Endodermal cell (in vitro differentiated cells): ENCODE measurements at regions not wholly inside any gene's neighbourhood (a gene's known extent, or its start where the extent isn't known, plus 50 kb on each side); places are given as distances from the start of the nearest gene placed in this dataset.
A peak's percentile ranks its signal among the peaks of the same experiment; 100 is the strongest.

Experiments used
- DNase-seq: peaks from one replicate; pipeline ENCODE4 v3.0.0-alpha.2; 2017
- H3K27ac ChIP-seq: 2 replicates; pipeline ENCODE4 v1.5.1; 2013; ENCODE audit warnings: mild to moderate bottlenecking, low read depth, low read length, moderate library complexity
- H3K27me3 ChIP-seq: 2 replicates; pipeline ENCODE4 v1.6.1; 2013; ENCODE audit warnings: mild to moderate bottlenecking, low read length, moderate library complexity; ENCODE audit not compliant: insufficient read depth, control insufficient read depth, poor library complexity, severe bottlenecking
- H3K36me3 ChIP-seq: 2 replicates; pipeline ENCODE4 v1.7.0; 2013; ENCODE audit warnings: mild to moderate bottlenecking, low read length, moderate library complexity; ENCODE audit not compliant: control insufficient read depth, insufficient read depth
- H3K4me1 ChIP-seq: one replicate; pipeline ENCODE4 v1.7.0; 2013; ENCODE audit warnings: low read length; ENCODE audit not compliant: control insufficient read depth, insufficient read depth
- H3K4me3 ChIP-seq: 2 replicates; pipeline ENCODE4 v1.5.1; 2013; ENCODE audit warnings: mild to moderate bottlenecking, low read length, moderate library complexity
- H3K9ac ChIP-seq: 2 replicates; pipeline ENCODE4 v1.6.1; 2013; ENCODE audit warnings: mild to moderate bottlenecking, low read length, moderate library complexity; ENCODE audit not compliant: poor library complexity, severe bottlenecking; ENCODE audit errors: extremely low read depth
- H3K9me3 ChIP-seq: 2 replicates; pipeline ENCODE4 v1.6.1; 2013; ENCODE audit warnings: mild to moderate bottlenecking, low read length, moderate library complexity; ENCODE audit not compliant: control insufficient read depth
- H3K27ac Mint-ChIP-seq: 2 replicates; pipeline ENCODE4 v1.8.0; 2020; ENCODE audit warnings: mixed read lengths
- H3K27me3 Mint-ChIP-seq: 2 replicates; pipeline ENCODE4 v1.8.0; 2021; ENCODE audit warnings: mild to moderate bottlenecking, mixed read lengths; ENCODE audit not compliant: insufficient read depth
- H3K36me3 Mint-ChIP-seq: 2 replicates; pipeline ENCODE4 v1.8.0; 2020; ENCODE audit warnings: low read depth, mixed read lengths
- H3K4me1 Mint-ChIP-seq: 2 replicates; pipeline ENCODE4 v1.8.0; 2020; ENCODE audit warnings: mixed read lengths
- H3K4me3 Mint-ChIP-seq: 2 replicates; pipeline ENCODE4 v1.8.0; 2020; ENCODE audit warnings: mild to moderate bottlenecking, moderate library complexity, mixed read lengths
- H3K9me3 Mint-ChIP-seq: 2 replicates; pipeline ENCODE4 v1.8.0; 2020; ENCODE audit warnings: mild to moderate bottlenecking, mixed read lengths
- whole genome bisulfite sequencing, 2 experiments: methylation state at CpG; one replicate each; pipeline versions ENCODE4 v1.1.5 to v1.1.7; 2013; ENCODE audit warnings: missing lambda C conversion rate in 2 of 2, mixed read lengths in 1 of 2; ENCODE audit not compliant: insufficient coverage in 1 of 2, insufficient read length in 1 of 2; 5-methylcytosine and 5-hydroxymethylcytosine counted together
- TF ChIP-seq, protein P1 (sequence below): fragments of 200-600 bp; sonication (generic); conservative IDR thresholded peaks from 2 replicates; pipeline ENCODE4 v1.5.0; 2021; ENCODE audit warnings: antibody characterized with exemption, mild to moderate bottlenecking

DNA sequence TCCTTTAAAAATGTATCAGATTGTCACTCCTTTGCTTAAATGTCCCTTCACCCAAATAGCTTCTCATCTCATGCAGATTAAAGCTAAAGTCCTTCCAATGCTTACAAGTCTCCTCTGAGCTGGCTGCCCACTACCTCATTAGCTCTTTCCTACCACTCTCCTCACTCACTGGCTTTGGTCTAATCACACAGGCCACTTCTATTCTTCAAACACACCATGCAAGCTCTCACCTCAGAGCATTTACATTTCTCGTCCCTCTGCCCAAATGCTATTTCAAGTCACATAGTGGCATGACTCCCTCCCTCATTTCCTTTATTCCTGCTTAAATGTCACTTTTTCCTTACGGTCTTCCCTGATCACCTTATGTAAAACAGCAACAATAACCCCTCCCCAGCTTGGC lies 110.6 kb upstream of the CMC1 start:
- TF ChIP-seq, protein P1, sequence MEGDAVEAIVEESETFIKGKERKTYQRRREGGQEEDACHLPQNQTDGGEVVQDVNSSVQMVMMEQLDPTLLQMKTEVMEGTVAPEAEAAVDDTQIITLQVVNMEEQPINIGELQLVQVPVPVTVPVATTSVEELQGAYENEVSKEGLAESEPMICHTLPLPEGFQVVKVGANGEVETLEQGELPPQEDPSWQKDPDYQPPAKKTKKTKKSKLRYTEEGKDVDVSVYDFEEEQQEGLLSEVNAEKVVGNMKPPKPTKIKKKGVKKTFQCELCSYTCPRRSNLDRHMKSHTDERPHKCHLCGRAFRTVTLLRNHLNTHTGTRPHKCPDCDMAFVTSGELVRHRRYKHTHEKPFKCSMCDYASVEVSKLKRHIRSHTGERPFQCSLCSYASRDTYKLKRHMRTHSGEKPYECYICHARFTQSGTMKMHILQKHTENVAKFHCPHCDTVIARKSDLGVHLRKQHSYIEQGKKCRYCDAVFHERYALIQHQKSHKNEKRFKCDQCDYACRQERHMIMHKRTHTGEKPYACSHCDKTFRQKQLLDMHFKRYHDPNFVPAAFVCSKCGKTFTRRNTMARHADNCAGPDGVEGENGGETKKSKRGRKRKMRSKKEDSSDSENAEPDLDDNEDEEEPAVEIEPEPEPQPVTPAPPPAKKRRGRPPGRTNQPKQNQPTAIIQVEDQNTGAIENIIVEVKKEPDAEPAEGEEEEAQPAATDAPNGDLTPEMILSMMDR: no peak
- Mint-ChIP-seq H3K4me3 (no peak overlapping the region), H3K4me1 (peaks cover 10% of the 10 kb centered on the region), H3K9me3 (no peaks in the 10 kb centered on the region), H3K27me3 (no peaks in the 10 kb centered on the region), H3K27ac (no peak overlapping the region), H3K36me3 (no peaks in the 10 kb centered on the region)
- WGBS, 2 experiments: 61 to 64% methylated on average over 2 of the region's 2 CpGs
- Histone ChIP-seq H3K4me3 (no peak overlapping the region), H3K4me1 (no peaks in the 10 kb centered on the region), H3K27ac (no peak overlapping the region), H3K9ac (no peak overlapping the region), H3K9me3 (no peaks in the 10 kb centered on the region), H3K27me3 (no peaks in the 10 kb centered on the region), H3K36me3 (no peaks in the 10 kb centered on the region)
- DNase-seq: peak; percentile 39

DNA sequence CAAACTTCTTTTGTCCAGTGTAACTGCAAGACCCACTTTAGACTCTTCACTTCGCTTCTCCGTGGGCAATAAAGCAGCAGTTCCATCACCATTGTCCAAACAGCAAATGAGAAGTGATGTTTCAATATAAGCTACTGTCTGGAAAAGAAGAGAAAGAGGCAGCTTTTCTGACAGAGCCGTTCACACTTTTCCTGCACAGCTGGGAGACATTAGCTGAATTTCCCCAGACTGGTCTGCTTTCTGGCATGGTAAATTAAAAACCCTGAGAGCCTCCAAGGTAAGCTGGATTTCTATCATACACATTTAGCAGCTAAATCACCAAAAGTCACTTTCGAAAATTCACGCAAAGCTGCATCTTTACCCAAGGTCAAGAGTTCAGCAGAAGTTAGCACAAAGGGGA lies 108.5 kb upstream of the CMC1 start:
- 88 to 92% methylated on average over 5 of the region's 5 CpGs for WGBS, 2 experiments

DNA sequence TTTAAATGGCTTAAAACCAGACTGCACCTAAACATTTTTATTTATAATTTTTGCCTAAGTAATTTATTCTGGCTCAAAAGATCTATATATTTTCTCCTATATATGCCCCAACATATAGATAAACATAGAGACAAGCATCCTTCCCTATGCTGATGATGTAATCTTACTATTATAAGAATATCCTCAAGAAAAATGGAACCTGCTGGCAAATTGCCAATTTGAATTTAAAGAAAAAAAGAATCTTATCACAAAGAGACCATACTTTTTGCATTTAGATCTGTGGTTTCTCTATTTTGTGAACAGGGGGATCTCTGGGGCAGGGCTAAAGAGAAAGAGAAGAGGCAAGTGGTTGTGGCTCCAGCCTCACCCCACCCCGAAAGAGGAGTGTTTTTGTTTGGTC lies 107.2 kb upstream of the CMC1 start:
- Histone ChIP-seq H3K4me3 (no peak overlapping the region), H3K4me1 (no peaks in the 10 kb centered on the region), H3K9ac (no peak overlapping the region), H3K27ac (no peak overlapping the region), H3K36me3 (no peaks in the 10 kb centered on the region), H3K27me3 (no peaks in the 10 kb centered on the region), H3K9me3 (no peaks in the 10 kb centered on the region)
- whole genome bisulfite sequencing, 2 experiments: no CpG with 5 or more reads among the region's 1 CpG
- Mint-ChIP-seq H3K27me3 (no peaks in the 10 kb centered on the region), H3K27ac (no peak overlapping the region), H3K4me1 (peaks cover 10% of the 10 kb centered on the region), H3K9me3 (no peaks in the 10 kb centered on the region), H3K36me3 (no peaks in the 10 kb centered on the region), H3K4me3 (no peak overlapping the region)
- TF ChIP-seq, protein P1: no peak
- DNase-seq: no peak

More for the DNA sequence above, 108.5 kb upstream of the CMC1 start:
- no peak overlapping the region for H3K27ac ChIP-seq
- H3K36me3 ChIP-seq: no peaks in the 10 kb centered on the region
- H3K9me3 ChIP-seq: no peaks in the 10 kb centered on the region
- TF ChIP-seq, protein P1: no peak
- Mint-ChIP-seq H3K27me3 (no peaks in the 10 kb centered on the region), H3K4me3 (no peak overlapping the region), H3K4me1 (peaks cover 10% of the 10 kb centered on the region), H3K9me3 (no peaks in the 10 kb centered on the region), H3K36me3 (no peaks in the 10 kb centered on the region), H3K27ac (no peak overlapping the region)
- no peaks in the 10 kb centered on the region for H3K4me1 ChIP-seq
- H3K9ac ChIP-seq: no peak overlapping the region
- H3K4me3 ChIP-seq: no peak overlapping the region
- no peak for DNase-seq
- no peaks in the 10 kb centered on the region for H3K27me3 ChIP-seq
